Activated CD8-positive, alpha-beta T cell treated with anti-CD3 and anti-CD28 coated beads, Interleukin-2, amount 10 ng/mL, durations not matched to agents 7 days and 5 days (primary cell): ENCODE measurements at regions not wholly inside any gene's neighbourhood (a gene's known extent, or its start where the extent isn't known, plus 50 kb on each side); places are given as distances from the start of the nearest gene placed in this dataset.

ENCODE experiments used
- ATAC-seq: fragments of 150-1000 bp; cut with Tn5 transposase; one replicate; pipeline ENCODE4 v1.10.0; 2021; ENCODE audit warnings: moderate library complexity
- CTCF ChIA-PET: fragments of 350-600 bp; sonication (Branson Sonifier 250); formaldehyde crosslinking; loops from one replicate; lab custom pipeline; 2021; ENCODE audit warnings: antibody characterized with exemption; lab: Charles Lee
- POLR2A ChIA-PET: fragments of 350-600 bp; sonication (Branson Sonifier 250); formaldehyde crosslinking; loops from one replicate; lab custom pipeline; 2021; ENCODE audit warnings: antibody characterized with exemption; lab: Charles Lee
- DNase-seq: peaks from one replicate; pipeline ENCODE4 v3.0.0-alpha.2; 2020
- H3K27ac Mint-ChIP-seq: one replicate; pipeline ENCODE4 v1.8.0; 2021; ENCODE audit warnings: mild to moderate bottlenecking, mixed read lengths
- H3K27me3 Mint-ChIP-seq: one replicate; pipeline ENCODE4 v1.8.0; 2021; ENCODE audit warnings: low read depth, mixed read lengths
- H3K36me3 Mint-ChIP-seq: one replicate; pipeline ENCODE4 v1.8.0; 2021; ENCODE audit warnings: low read depth, mixed read lengths
- H3K4me1 Mint-ChIP-seq: one replicate; pipeline ENCODE4 v1.8.0; 2021; ENCODE audit warnings: low read depth, mixed read lengths
- H3K4me3 Mint-ChIP-seq: one replicate; pipeline ENCODE4 v1.8.0; 2021; ENCODE audit warnings: mild to moderate bottlenecking, mixed read lengths
- H3K9me3 Mint-ChIP-seq: one replicate; pipeline ENCODE4 v1.8.0; 2022; ENCODE audit warnings: mixed read lengths; ENCODE audit not compliant: insufficient read depth

- POLR2A ChIA-PET: interaction anchor here (0.6 kb wide), 1 partner anchor 1830 kb away, joined by 4 read pairs; no protein-coding TSS in a partner anchor
- peaks cover 3% of the 10 kb centered on the region for H3K27me3 Mint-ChIP-seq
- DNase-seq (no peak), ATAC-seq (no peak)
- H3K4me3 Mint-ChIP-seq: no peak overlapping the region
- no peaks in the 10 kb centered on the region for H3K36me3 Mint-ChIP-seq
- CTCF ChIA-PET: interaction anchor here (1.3 kb wide), 1 partner anchor 43 kb away, joined by 3 read pairs; no protein-coding TSS in a partner anchor
- no peaks in the 10 kb centered on the region for H3K9me3 Mint-ChIP-seq
- H3K27ac Mint-ChIP-seq: no peak overlapping the region
- no peaks in the 10 kb centered on the region for H3K4me1 Mint-ChIP-seq
These were observed 87.0 kb upstream of the IGF1R start for GRCh38 chr15:98561169-98561941.

GRCh38 chr15:98562331-98562937 lies 85.9 kb upstream of the IGF1R start:
- Mint-ChIP-seq H3K36me3 (no peaks in the 10 kb centered on the region), H3K4me1 (no peaks in the 10 kb centered on the region), H3K4me3 (no peak overlapping the region), H3K9me3 (no peaks in the 10 kb centered on the region), H3K27ac (no peak overlapping the region), H3K27me3 (peaks cover 5% of the 10 kb centered on the region)
- ATAC-seq (no peak), DNase-seq (no peak)
- ChIA-PET CTCF (no interaction called here), POLR2A (no interaction called here)

GRCh38 chr15:98565566-98565965 lies 82.8 kb upstream of the IGF1R start:
- ChIA-PET POLR2A (no interaction called here), CTCF (no interaction called here)
- Mint-ChIP-seq H3K36me3 (no peaks in the 10 kb centered on the region), H3K27me3 (peaks cover 13% of the 10 kb centered on the region), H3K9me3 (no peaks in the 10 kb centered on the region), H3K4me3 (no peak overlapping the region), H3K4me1 (no peaks in the 10 kb centered on the region), H3K27ac (no peak overlapping the region)
- DNase-seq (no peak), ATAC-seq (no peak)

GRCh38 chr15:98567951-98568350 lies 80.4 kb upstream of the IGF1R start:
- no peaks in the 10 kb centered on the region for H3K4me1 Mint-ChIP-seq
- no peaks in the 10 kb centered on the region for H3K36me3 Mint-ChIP-seq
- DNase-seq (no peak), ATAC-seq (no peak)
- no peaks in the 10 kb centered on the region for H3K9me3 Mint-ChIP-seq
- POLR2A ChIA-PET: no interaction called here
- peaks cover 17% of the 10 kb centered on the region for H3K27me3 Mint-ChIP-seq
- no peak overlapping the region for H3K27ac Mint-ChIP-seq
- CTCF ChIA-PET: interaction anchor here (0.8 to 1.6 kb wide), 5 partner anchors 10 to 78 kb away, joined by 3 to 5 read pairs (median 3); no protein-coding TSS in a partner anchor
- H3K4me3 Mint-ChIP-seq: no peak overlapping the region

GRCh38 chr15:98568382-98569017 lies 79.8 kb upstream of the IGF1R start:
- peaks cover 17% of the 10 kb centered on the region for H3K27me3 Mint-ChIP-seq
- no peak for DNase-seq
- ChIA-PET CTCF (interaction anchor here (0.8 to 1.6 kb wide), 4 partner anchors 13 to 78 kb away, joined by 3 to 5 read pairs (median 3); no protein-coding TSS in a partner anchor), POLR2A (no interaction called here)
- no peaks in the 10 kb centered on the region for H3K9me3 Mint-ChIP-seq
- no peaks in the 10 kb centered on the region for H3K4me1 Mint-ChIP-seq
- H3K27ac Mint-ChIP-seq: no peak overlapping the region
- H3K4me3 Mint-ChIP-seq: no peak overlapping the region
- no peak for ATAC-seq
- no peaks in the 10 kb centered on the region for H3K36me3 Mint-ChIP-seq

GRCh38 chr15:98570119-98570518 lies 78.2 kb upstream of the IGF1R start:
- no peaks in the 10 kb centered on the region for H3K4me1 Mint-ChIP-seq
- no peaks in the 10 kb centered on the region for H3K9me3 Mint-ChIP-seq
- no peak overlapping the region for H3K27ac Mint-ChIP-seq
- ATAC-seq (no peak), DNase-seq (no peak)
- H3K4me3 Mint-ChIP-seq: no peak overlapping the region
- no peaks in the 10 kb centered on the region for H3K36me3 Mint-ChIP-seq
- ChIA-PET CTCF (no interaction called here), POLR2A (no interaction called here)
- H3K27me3 Mint-ChIP-seq: peaks cover 17% of the 10 kb centered on the region

GRCh38 chr15:98580572-98580971 lies 67.8 kb upstream of the IGF1R start:
- H3K27ac Mint-ChIP-seq: no peak overlapping the region
- H3K9me3 Mint-ChIP-seq: no peaks in the 10 kb centered on the region
- peaks cover 23% of the 10 kb centered on the region for H3K27me3 Mint-ChIP-seq
- ChIA-PET CTCF (interaction anchor here (1.2 to 1.7 kb wide), 2 partner anchors 66 to 79 kb away, joined by 3 to 6 read pairs; no protein-coding TSS in a partner anchor), POLR2A (no interaction called here)
- no peaks in the 10 kb centered on the region for H3K4me1 Mint-ChIP-seq
- H3K36me3 Mint-ChIP-seq: no peaks in the 10 kb centered on the region
- H3K4me3 Mint-ChIP-seq: no peak overlapping the region
- DNase-seq (no peak), ATAC-seq (no peak)

GRCh38 chr15:98581715-98582114 lies 66.6 kb upstream of the IGF1R start:
- DNase-seq (no peak), ATAC-seq (no peak)
- Mint-ChIP-seq H3K9me3 (no peaks in the 10 kb centered on the region), H3K4me1 (peaks cover 5% of the 10 kb centered on the region), H3K36me3 (no peaks in the 10 kb centered on the region), H3K27me3 (peaks cover 27% of the 10 kb centered on the region), H3K4me3 (no peak overlapping the region), H3K27ac (no peak overlapping the region)
- ChIA-PET CTCF (interaction anchor here (0.7 to 1.7 kb wide), 4 partner anchors 13 to 495 kb away, joined by 3 to 6 read pairs (median 3); no protein-coding TSS in a partner anchor), POLR2A (no interaction called here)

GRCh38 chr15:98582900-98583554 lies 65.3 kb upstream of the IGF1R start:
- DNase-seq: no peak
- ChIA-PET CTCF (no interaction called here), POLR2A (no interaction called here)
- Mint-ChIP-seq H3K4me1 (peaks cover 6% of the 10 kb centered on the region), H3K9me3 (no peaks in the 10 kb centered on the region), H3K4me3 (no peak overlapping the region), H3K27ac (no peak overlapping the region), H3K36me3 (no peaks in the 10 kb centered on the region), H3K27me3 (peaks cover 29% of the 10 kb centered on the region)
- ATAC-seq: no peak

GRCh38 chr15:98583771-98584430 lies 64.4 kb upstream of the IGF1R start:
- Mint-ChIP-seq H3K36me3 (no peaks in the 10 kb centered on the region), H3K4me1 (peaks cover 8% of the 10 kb centered on the region), H3K4me3 (no peak overlapping the region), H3K27ac (no peak overlapping the region), H3K27me3 (peaks cover 32% of the 10 kb centered on the region), H3K9me3 (no peaks in the 10 kb centered on the region)
- ATAC-seq (no peak), DNase-seq (no peak)
- ChIA-PET CTCF (interaction anchor here (1.2 kb wide), 1 partner anchor 15 kb away, joined by 3 read pairs; no protein-coding TSS in a partner anchor), POLR2A (no interaction called here)

- no peak for DNase-seq
- H3K36me3 Mint-ChIP-seq: no peaks in the 10 kb centered on the region
- H3K4me3 Mint-ChIP-seq: no peak overlapping the region
- CTCF ChIA-PET: interaction anchor here (1.0 kb wide), 1 partner anchor 14 kb away, joined by 3 read pairs; no protein-coding TSS in a partner anchor
- peak; percentile 51 for ATAC-seq
- H3K27ac Mint-ChIP-seq: no peak overlapping the region
- POLR2A ChIA-PET: no interaction called here
- H3K27me3 Mint-ChIP-seq: peaks cover 44% of the 10 kb centered on the region
- H3K4me1 Mint-ChIP-seq: peaks cover 8% of the 10 kb centered on the region
- no peaks in the 10 kb centered on the region for H3K9me3 Mint-ChIP-seq
These were observed 62.3 kb upstream of the IGF1R start for GRCh38 chr15:98586066-98586465.
